Mesothelial cell of epicardium (in vitro differentiated cells): ENCODE measurements at regions not wholly inside any gene's neighbourhood (a gene's known extent, or its start where the extent isn't known, plus 50 kb on each side); places are given as distances from the start of the nearest gene placed in this dataset.

ENCODE experiments used
- DNase-seq, 2 experiments: peaks; one replicate each; pipeline ENCODE4 v3.0.0; 2021; ENCODE audit warnings: low spot score in 2 of 2; ENCODE audit not compliant: unreplicated experiment in 2 of 2
- H3K27ac Mint-ChIP-seq: 2 replicates; pipeline ENCODE4 v1.8.0; 2021; ENCODE audit warnings: mixed read lengths
- H3K27me3 Mint-ChIP-seq: 2 replicates; pipeline ENCODE4 v1.8.0; 2021; ENCODE audit warnings: low read depth, mixed read lengths
- H3K36me3 Mint-ChIP-seq: 2 replicates; pipeline ENCODE4 v1.8.0; 2021; ENCODE audit warnings: mixed read lengths
- H3K4me1 Mint-ChIP-seq: 2 replicates; pipeline ENCODE4 v1.8.0; 2021; ENCODE audit warnings: mixed read lengths
- H3K4me3 Mint-ChIP-seq: 2 replicates; pipeline ENCODE4 v1.8.0; 2021; ENCODE audit warnings: mild to moderate bottlenecking, moderate library complexity, mixed read lengths
- H3K9me3 Mint-ChIP-seq: 2 replicates; pipeline ENCODE4 v1.8.0; 2021; ENCODE audit warnings: mixed read lengths
- CTCF ChIP-seq: fragments of 200-600 bp; sonication (generic); IDR thresholded peaks from one replicate; pipeline ENCODE4 v1.5.0; 2021; ENCODE audit warnings: antibody characterized with exemption; ENCODE audit not compliant: unreplicated experiment

DNA sequence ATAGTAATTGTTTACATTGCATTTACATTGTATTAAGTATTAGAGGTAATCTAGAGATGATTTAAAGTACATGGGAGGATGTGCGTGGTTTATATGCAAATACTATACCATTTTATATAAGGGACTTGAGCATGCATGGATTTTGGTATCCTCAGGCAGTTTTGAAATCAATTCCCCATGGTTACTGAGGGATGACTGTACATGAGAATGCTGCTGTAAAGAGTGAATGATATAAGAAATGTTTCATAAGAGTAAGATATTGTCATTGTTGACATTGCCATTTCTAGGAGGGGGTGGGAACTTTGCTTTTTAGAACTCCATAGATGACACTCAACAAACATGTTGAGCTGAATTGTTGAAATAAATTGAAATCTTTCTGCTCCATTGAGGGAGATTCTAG lies 185.0 kb downstream of the SEMA6A start:
- Mint-ChIP-seq H3K4me3 (no peak overlapping the region), H3K9me3 (peaks cover 6% of the 10 kb centered on the region), H3K4me1 (peaks cover 16% of the 10 kb centered on the region), H3K36me3 (no peaks in the 10 kb centered on the region), H3K27me3 (no peaks in the 10 kb centered on the region), H3K27ac (no peak overlapping the region)
- DNase-seq: no peak
- TF ChIP-seq CTCF: no peak

GRCh38 chr5:116388564-116389258 lies 185.9 kb downstream of the SEMA6A start:
- TF ChIP-seq CTCF: no peak
- Mint-ChIP-seq H3K27ac (no peak overlapping the region), H3K4me3 (no peak overlapping the region), H3K27me3 (no peaks in the 10 kb centered on the region), H3K9me3 (peaks cover 6% of the 10 kb centered on the region), H3K36me3 (no peaks in the 10 kb centered on the region), H3K4me1 (peaks cover 12% of the 10 kb centered on the region)
- no peak for DNase-seq

DNA sequence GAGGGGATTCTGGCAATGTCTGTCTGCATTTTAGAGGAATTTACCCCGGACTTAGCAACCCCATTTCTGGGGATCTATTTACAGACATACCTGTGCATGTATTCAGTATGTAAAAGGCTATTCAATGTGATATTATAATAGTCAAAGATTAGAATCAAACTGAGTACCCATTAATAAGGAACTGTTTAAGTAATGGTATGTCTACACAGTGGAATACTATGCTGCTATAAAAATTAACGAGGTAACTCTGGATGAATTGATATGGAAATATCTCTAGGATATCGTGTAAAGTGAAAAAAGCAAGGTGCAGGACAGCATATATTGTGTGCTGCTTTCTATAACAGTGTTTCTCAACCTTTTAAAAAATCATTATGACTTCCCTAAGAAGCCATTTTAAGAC lies 186.9 kb downstream of the SEMA6A start:
- Mint-ChIP-seq H3K4me3 (no peak overlapping the region), H3K36me3 (no peaks in the 10 kb centered on the region), H3K27me3 (no peaks in the 10 kb centered on the region), H3K9me3 (peaks cover 5% of the 10 kb centered on the region), H3K4me1 (peaks cover 11% of the 10 kb centered on the region), H3K27ac (no peak overlapping the region)
- TF ChIP-seq CTCF: no peak
- no peak for DNase-seq

DNA sequence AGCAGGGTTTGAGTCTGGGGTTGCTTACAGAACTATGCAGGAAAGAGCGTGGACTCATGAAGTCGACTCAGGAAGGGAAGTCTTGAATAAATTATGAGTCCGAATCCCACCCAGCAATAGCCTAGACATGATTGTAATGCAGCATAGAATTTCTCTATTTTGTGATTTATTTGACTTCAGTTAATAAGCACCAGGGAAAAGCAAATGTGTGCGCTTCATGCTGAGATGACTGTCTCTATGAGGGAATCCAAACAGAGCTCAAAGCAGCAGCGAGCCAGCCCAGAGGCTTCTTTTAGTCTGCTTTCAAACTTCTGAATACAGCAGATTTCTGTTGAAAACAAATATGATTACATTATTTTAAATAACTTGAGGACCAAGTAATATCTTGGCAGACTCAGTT lies 188.0 kb downstream of the SEMA6A start:
- no peak overlapping the region for H3K4me3 Mint-ChIP-seq

DNA sequence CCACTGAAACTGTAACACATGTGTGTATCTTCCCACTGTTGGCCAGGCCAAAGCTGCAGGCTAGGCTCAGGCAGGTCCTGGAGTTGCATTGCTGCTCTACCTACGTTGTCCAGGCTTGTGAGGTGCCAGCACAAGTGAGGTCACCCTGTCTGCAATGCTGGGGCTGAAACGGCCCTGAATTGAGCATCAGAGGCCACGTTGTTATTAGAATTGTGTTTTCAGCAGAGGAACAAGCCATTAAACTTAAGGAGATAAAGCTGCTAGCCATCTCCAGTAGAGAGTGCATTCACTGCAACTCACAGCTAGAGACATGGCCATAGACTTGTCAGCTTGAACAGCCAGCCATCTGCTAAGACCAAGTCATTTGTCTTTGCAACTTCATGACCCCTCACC lies 191.8 kb downstream of the SEMA6A start:
- Mint-ChIP-seq H3K4me1 (peaks cover 26% of the 10 kb centered on the region), H3K27me3 (no peaks in the 10 kb centered on the region), H3K9me3 (no peaks in the 10 kb centered on the region), H3K4me3 (no peak overlapping the region), H3K36me3 (no peaks in the 10 kb centered on the region), H3K27ac (no peak overlapping the region)
- no peak for TF ChIP-seq CTCF
- DNase-seq: no peak

More for the DNA sequence above, 188.0 kb downstream of the SEMA6A start:
- Mint-ChIP-seq H3K27ac (no peak overlapping the region), H3K27me3 (no peaks in the 10 kb centered on the region), H3K9me3 (no peaks in the 10 kb centered on the region), H3K36me3 (no peaks in the 10 kb centered on the region), H3K4me1 (peaks cover 12% of the 10 kb centered on the region)
- no peak for TF ChIP-seq CTCF
- no peak for DNase-seq
